HG03103 (cell line): ENCODE measurements at regions not wholly inside any gene's neighbourhood (a gene's known extent, or its start where the extent isn't known, plus 50 kb on each side); places are given as distances from the start of the nearest gene placed in this dataset.
"Not testable (repeated sequence)": the region's sequence is repeated elsewhere in the genome, so short reads cannot be mapped to it uniquely, and the experiment has no call there.

Source experiments
- ATAC-seq: cut with Tn5 transposase; IDR thresholded peaks from one replicate; pipeline ENCODE4 v1.9.1; 2021; ENCODE audit warnings: low read depth; ENCODE audit not compliant: unreplicated experiment

DNA sequence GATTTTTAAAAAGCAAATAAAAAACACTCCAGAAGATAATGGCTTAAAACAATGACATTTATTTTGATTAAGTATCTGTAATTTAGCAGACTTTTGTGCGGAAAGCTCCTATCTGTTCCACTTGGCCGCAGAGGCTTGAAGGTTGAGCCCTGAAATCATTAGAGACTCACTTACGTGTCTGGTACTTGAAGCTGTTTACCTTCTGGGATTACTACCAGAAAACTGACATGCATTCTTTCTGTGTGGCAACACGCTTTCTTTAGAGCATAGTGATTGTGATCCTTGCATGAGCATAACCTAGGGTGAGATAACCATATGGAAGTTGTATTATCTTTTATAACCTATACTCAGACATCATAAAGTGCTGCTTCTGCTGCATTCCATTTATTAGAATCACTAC, 298.5 kb downstream of the SI start:
- ATAC-seq, result no peak

DNA sequence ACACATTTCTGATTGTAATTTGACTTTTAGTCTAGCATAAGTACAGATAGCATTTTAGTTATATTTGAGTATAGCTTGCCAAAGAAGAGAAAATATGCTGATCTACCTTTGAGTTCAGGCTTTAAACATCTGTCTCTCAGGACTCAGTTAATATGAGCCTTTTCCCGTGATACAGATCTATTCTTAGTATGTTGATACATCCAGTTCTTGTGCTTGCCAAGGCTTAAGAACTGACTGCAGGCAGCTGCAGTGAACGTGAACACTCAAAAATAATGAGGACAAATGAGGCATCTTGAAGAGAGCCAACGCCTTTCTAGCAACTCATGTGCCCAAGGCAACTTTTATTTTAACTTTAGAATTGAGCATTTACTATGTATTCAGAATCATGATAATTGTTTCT, 325.5 kb downstream of the SI start:
- ATAC-seq, result no peak

GRCh38 chr3:164748626-164749025, 329.7 kb downstream of the SI start:
- ATAC-seq, result no peak

DNA sequence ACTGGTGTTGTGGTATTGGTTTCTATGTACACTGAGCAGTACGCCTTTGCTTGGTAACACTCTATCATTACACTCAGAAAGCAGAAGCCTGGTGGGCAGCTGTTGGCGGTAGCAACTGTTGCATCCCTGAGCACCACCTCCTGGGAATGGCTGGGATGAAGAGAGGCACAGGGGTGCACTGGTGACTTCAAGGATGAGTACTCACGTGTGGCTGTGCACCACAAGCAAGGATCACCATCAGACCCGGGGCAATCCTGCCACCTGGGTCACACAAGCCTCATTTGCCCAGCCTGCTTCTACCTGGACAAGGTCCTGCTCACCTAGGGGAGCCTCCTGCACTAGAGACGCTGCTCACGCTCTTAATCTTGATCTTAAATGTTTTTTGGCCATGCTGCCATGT, 336.4 kb downstream of the SI start:
- ATAC-seq, result no peak

- ATAC-seq, result no peak
These were observed 341.1 kb downstream of the SI start for GRCh38 chr3:164737174-164737573.

GRCh38 chr3:164732166-164732565, 346.1 kb downstream of the SI start:
- ATAC-seq, result no peak

DNA sequence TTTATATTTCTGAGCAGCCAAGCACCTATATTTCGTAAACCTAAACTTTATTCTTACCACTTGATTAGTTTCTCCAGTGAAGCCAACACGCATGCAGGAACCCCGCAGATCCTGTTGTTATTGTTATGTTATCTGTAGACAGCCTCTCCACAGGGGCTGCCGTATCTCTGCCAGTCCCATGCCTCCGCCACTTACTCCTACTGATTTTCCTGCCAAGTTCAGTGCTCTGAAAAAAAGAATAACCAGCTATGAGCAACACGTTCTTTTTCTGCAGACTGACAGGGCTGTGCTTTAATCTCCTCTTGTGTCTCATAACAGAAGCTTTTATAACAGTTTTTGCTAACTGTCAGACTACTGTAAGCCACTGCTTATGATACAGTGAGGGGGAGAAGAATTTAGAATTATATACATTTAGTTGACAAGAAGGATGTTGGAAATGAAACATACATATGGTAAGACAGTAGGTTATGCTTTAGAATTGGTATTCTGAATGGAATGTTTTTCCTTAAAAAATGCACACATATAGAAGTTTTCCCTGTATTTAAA, 347.4 kb downstream of the SI start:
- ATAC-seq, result no peak

- no peak for ATAC-seq
These were observed 354.9 kb downstream of the SI start for GRCh38 chr3:164723396-164723795.

DNA sequence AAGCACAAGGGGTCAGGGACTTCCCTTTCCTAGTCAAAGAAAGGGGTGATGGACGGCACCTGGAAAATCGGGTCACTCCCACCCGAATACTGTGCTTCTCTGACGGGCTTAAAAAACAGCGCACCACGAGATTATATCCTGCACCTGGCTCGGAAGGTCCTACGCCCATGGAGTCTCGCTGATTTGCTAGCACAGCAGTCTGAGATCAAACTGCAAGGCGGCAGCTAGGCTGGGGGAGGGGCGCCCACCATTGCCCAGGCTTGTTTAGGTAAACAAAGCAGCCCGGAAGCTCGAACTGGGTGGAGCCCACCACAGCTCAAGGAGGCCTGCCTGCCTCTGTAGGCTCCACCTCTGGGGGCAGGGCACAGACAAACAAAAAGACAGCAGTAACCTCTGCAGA, 375.5 kb downstream of the SI start:
- not testable (repeated sequence) for ATAC-seq

GRCh38 chr3:164687902-164688301, 390.4 kb downstream of the SI start:
- ATAC-seq, result no peak

DNA sequence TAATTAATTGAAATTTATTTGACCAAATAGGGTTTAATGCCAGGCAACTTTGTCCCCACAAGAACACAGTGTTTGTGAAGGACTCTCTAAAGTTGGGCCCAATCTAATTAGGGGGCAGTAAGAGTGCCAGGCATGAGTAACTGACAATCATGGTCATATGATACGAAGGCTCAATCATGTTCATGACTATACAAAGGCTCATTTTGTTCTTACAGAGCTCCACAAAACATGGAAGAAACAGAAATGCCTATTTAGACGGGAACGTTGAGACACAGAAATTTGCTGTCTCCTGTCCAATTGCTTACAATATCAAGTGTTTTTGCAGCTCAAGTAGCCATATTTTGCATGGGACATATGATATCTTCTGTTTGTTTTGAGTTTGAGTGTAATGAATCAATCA, 391.1 kb downstream of the SI start:
- no peak for ATAC-seq

DNA sequence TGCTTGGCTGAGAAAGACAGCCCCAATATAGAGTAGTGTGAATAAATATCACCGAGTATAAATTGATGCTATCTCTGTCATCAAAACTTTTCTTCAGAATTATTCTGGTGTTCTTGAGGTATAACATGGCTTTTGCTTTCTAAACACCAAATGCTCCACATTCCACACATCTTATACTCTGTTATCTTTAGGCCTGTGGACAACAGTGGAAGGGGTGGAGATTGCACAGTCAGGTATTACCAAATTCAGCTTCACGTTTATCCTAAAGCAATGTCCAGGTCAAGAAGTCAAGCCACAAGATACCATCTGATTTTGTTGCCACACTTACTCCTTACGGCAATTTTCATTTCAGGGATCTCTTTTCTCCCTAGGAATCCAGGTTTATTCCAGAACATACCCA, 394.8 kb downstream of the SI start:
- no peak for ATAC-seq

DNA sequence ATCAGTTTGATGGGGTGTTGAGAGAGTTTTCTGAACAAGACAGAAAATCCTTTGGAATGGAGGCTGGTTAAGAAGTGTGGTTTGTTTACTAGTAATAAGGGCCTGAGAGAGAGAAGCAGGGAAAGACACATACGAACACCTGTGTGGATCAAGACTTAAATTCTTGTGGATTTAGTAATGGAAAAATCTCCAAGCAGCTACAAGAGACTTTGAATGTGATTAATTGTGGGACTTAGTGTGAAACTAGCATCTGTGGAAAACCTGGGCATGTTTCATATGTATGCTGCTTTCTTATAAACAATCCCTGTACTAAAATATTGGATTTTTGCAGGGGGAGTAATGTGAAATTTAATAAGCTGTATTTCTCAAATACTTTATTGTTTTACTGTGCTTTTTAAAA, 399.1 kb downstream of the SI start:
- ATAC-seq, result no peak

GRCh38 chr3:164677317-164677716, 401.0 kb downstream of the SI start:
- ATAC-seq, result no peak

DNA sequence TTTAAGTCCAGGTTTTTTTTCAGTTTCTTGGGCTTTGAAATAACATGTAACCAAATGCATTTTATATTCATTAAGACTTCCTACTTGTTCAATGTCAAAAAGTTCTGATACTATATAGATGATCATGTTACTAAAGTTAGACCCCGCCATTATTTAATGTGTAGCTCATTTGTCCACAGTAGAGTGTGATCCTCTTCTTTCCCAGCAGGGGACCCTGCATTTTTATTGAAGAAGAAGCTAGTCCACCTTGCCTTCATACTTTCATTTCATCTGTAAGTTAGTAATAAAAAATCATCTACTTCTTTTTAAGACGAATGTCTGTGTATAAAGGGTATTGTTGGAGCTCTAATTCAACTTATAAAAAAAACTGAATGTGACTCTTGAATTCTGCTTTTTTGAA, 404.6 kb downstream of the SI start:
- ATAC-seq, result no peak

DNA sequence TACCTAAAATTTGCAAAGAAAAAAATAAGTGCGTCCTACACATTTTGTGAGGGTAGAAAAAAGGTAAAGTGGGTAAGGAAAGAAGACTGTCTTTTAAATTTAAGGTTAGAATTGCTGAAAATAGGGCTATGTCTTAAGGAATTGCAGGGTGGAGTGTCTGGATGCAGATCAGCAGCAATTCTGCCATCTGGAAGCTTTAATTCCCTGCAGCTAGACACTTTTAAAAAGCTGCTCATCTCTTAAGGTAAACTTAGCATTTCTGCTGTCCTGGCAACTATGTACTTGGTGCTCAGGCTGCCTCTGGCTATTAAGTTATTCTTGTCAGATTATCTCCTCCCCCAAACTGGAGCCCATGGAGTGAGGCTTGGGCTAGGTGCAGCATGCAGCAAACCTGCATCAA, 420.2 kb downstream of the SI start:
- ATAC-seq, result no peak

DNA sequence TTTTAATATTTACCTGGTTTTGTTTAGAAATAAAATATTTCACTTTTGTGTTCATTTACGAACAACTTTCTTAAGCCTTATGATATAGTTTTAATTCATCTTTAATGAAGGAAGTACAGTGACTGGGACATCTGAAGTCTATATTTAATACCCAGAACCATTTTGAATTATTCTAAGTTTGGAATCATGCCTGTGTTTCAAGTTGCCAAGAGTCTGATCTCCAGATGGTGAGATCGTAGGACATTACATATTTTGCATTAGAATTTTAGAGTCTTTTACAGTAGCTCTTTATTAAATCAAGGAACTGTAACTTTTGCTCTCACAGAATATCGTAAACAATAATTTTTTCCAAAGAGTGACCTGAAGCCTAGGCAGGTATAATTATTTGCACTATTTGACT, 420.7 kb downstream of the SI start:
- ATAC-seq, result no peak

DNA sequence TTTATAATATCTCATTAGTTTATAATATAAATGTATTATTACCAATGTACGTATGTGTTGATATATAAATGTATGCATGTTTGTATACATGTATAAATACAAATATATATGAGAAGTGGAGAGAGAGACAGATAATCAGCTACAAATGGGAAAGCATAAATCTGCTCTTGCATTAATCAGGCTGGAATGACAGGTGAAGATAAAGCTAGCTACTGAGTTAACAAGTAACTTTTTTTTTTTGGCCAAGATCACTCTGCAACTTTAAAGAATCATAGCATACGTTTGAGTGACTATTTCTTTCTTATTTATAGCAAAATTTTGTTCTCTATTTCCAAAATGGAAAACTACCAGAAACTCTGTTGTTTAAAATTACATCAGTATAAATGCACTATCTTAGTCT, 422.8 kb downstream of the SI start:
- no peak for ATAC-seq

- ATAC-seq, result no peak
These were observed 437.2 kb downstream of the SI start for GRCh38 chr3:164641071-164641470.

GRCh38 chr3:164640591-164640990, 437.7 kb downstream of the SI start:
- no peak for ATAC-seq

DNA sequence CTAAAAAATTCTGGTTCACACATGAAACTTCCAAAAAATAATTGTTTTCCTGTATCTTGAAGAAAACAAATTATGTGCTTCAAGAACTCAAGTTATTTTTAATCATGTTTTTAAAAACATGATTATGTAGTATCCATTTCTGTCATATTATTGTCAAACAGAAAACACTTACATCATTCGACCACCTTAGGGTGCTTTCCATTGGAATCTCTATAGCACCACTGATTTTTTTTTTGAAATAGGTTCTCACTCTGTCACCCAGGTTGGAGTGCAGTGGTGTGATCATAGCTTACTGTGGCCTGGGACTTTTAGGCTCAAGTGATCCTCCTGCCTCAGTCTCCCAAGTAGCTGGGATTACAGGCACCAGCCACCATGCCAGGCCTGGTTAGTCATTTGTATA, 457.3 kb downstream of the SI start:
- ATAC-seq, result no peak

DNA sequence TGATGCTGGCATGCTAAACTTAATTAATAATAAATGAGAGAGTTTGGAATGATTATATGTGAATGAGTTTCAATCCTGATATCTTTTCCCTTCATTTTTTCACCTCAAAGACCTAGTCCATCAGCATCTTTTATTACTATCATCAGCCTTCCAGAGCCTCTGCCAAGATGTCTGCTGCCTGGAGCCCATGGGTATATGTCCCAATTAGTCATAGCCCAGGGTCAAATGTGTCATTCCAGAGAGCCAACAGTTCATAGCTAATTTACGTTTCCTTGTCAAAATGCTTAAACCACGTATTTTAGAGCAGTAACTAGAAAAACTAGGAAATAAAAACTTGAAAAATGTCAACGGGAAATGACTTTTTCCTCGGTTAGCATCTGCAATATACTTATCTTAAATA, 457.9 kb downstream of the SI start:
- ATAC-seq, result no peak

DNA sequence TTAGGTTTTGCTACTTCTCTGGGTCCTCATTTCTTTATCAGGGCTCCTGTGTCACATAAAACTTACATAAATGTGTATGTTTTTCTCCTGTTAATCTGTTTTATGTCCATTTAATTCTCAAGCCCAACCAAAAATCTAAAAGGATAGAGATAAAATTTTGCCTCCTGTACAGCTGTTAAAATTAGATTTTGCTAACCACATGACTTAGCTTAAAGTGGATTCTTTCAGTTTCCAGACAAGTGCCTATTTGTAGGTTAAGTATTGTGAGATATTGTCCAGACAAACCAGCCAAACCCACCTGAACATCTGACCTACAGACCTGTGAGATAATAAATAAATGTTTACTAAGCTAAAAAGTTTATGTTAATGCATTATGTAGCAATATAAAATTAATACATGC, 465.5 kb downstream of the SI start:
- ATAC-seq, result no peak
